Heart left ventricle (tissue), 16 donors: ENCODE measurements at regions not wholly inside any gene's neighbourhood (a gene's known extent, or its start where the extent isn't known, plus 50 kb on each side); places are given as distances from the start of the nearest gene placed in this dataset.

Source experiments
- ATAC-seq, 4 donors: fragments of 200-7000 bp; cut with Tn5 transposase; one replicate each; pipeline ENCODE4 v1.9.1; 2020 to 2022; ENCODE audit warnings: moderate library complexity in 4 of 4, mild to moderate bottlenecking in 3 of 4, moderate number of reproducible peaks in 1 of 4
- DNase-seq, 5 donors: peaks; one replicate each; pipeline ENCODE4 v3.0.0-alpha.2; 2020
- H3K27ac ChIP-seq, 12 donors: fragments of 200-600 bp; sonication (generic) in 4 of 12; one replicate each; pipeline versions ENCODE4 v1.5.0 to v1.8.0; 2016 to 2022; ENCODE audit warnings: mild to moderate bottlenecking in 2 of 12
- H3K27me3 ChIP-seq, 9 donors: fragments of 200-600 bp; sonication (generic) in 2 of 9; one replicate each; pipeline versions ENCODE4 v1.5.1 to v1.8.0; 2016 to 2022; ENCODE audit warnings: mild to moderate bottlenecking in 3 of 9
- H3K36me3 ChIP-seq, 9 donors: fragments of 200-600 bp; sonication (generic) in 2 of 9; one replicate each; pipeline versions ENCODE4 v1.5.0 to v1.8.0; 2018 to 2022; ENCODE audit warnings: mild to moderate bottlenecking in 2 of 9
- H3K4me1 ChIP-seq, 12 donors: fragments of 200-600 bp; sonication (generic) in 4 of 12; one replicate each; pipeline versions ENCODE4 v1.5.0 to v1.8.0; 2016 to 2022; ENCODE audit warnings: mild to moderate bottlenecking in 3 of 12
- H3K4me3 ChIP-seq, 12 donors: fragments of 200-600 bp; sonication (generic) in 4 of 12; one replicate each; pipeline versions ENCODE4 v1.5.0 to v1.8.0; 2017 to 2022; ENCODE audit warnings: mild to moderate bottlenecking in 9 of 12, moderate library complexity in 4 of 12
- H3K9me3 ChIP-seq, 12 donors: fragments of 200-600 bp; sonication (generic) in 4 of 12; one replicate each; pipeline versions ENCODE4 v1.5.0 to v1.8.0; 2016 to 2022; ENCODE audit warnings: mild to moderate bottlenecking in 1 of 12
- CTCF ChIP-seq, 12 donors: fragments of 200-600 bp; sonication (generic) in 4 of 12; IDR thresholded peaks; one replicate each; pipeline versions ENCODE4 v1.5.0 to v1.8.0; 2018 to 2022; ENCODE audit warnings: antibody characterized with exemption in 12 of 12, mild to moderate bottlenecking in 5 of 12
- POLR2A ChIP-seq, 2 donors: fragments of 450-650 bp; IDR thresholded peaks; one replicate each; pipeline ENCODE4 v1.6.1; 2017; ENCODE audit warnings: antibody characterized with exemption in 2 of 2, mild to moderate bottlenecking in 2 of 2, moderate library complexity in 2 of 2
- WGBS, 4 donors: extraction: QIAGEN DNeasy Blood & Tissue Kit in 2 of 4; methylation state at CpG; one replicate each; pipeline versions ENCODE4 v1.1.5 to v1.1.7; 2013 to 2018; 5-methylcytosine and 5-hydroxymethylcytosine counted together
- intact Hi-C, 10 donors: fragments of 100-400 bp; cut with DNase I; formaldehyde crosslinking; loops; one replicate each; pipeline versions ENCODE4 v1.11.1 to v1.14.2; 2022
- donor health status: ischemic (EF 13 %, LVEDD 7.1; RV severe dilation, severe dysfunction).
- donor health status: healthy with polysubstance abuse.
- donor health status: DM: no; HTN: yes; CAD: no.
- donor health status: DM: no; HTN: no; CAD: no.
- donor health status: ischemic (EF 25% LVEDD 6.9; RV normal size, moderate dysfunction).
- donor health status: ischemic (EF 25% LVEDD 5.7; RV mildly dilated, moderate dysfunction).
- donor health status: healthy.
- donor health status: DM: yes; HTN: yes; CAD: no.
- donor health status: ischemic (EF 35%, LVEDD 5.7; RV mildly dilated, moderate dysfunction).
- donor health status: nonischemic (EF 11% LVEDD 7.7; RV severe dilation, severe dysfunction).
- donor health status: DM: yes; HTN: yes; CAD: no.
- donor health status: PGD.
- donor health status: ischemic (EF 29% LVEDD 5.4; RV normal size, mild dysfunction).
- donor health status: nonischemic (EF 23%, LVEDD 6.1; RV moderate dilation, normal function).

- Histone ChIP-seq H3K4me1 (no peaks in the 10 kb centered on the region), H3K27ac (no peak overlapping the region), H3K27me3 (no peaks in the 10 kb centered on the region), H3K4me3 (no peak overlapping the region), H3K9me3 (no peaks in the 10 kb centered on the region), H3K36me3 (no peaks in the 10 kb centered on the region)
- ATAC-seq: no peak
- intact Hi-C loops: no loop called here
- TF ChIP-seq CTCF (IDR thresholded peaks at IDR 0.05): no peak
- no peak for TF ChIP-seq POLR2A (IDR thresholded peaks at IDR 0.05)
- no peak for DNase-seq
These were observed 237.8 kb upstream of the RBMS1 start for GRCh38 chr2:160731415-160731814.

- Histone ChIP-seq H3K27ac (no peak overlapping the region), H3K27me3 (no peaks in the 10 kb centered on the region), H3K4me3 (no peak overlapping the region), H3K9me3 (no peaks in the 10 kb centered on the region), H3K36me3 (no peaks in the 10 kb centered on the region), H3K4me1 (no peaks in the 10 kb centered on the region)
- ATAC-seq (no peak), DNase-seq (no peak)
- intact Hi-C loops: no loop called here
- TF ChIP-seq POLR2A (IDR thresholded peaks at IDR 0.05): no peak
- TF ChIP-seq CTCF (IDR thresholded peaks at IDR 0.05): no peak
These were observed 238.2 kb upstream of the RBMS1 start for GRCh38 chr2:160731856-160732255.

GRCh38 chr2:160735696-160736095 lies 242.1 kb upstream of the RBMS1 start:
- Histone ChIP-seq H3K9me3 (no peaks in the 10 kb centered on the region), H3K4me3 (no peak overlapping the region), H3K4me1 (no peaks in the 10 kb centered on the region), H3K27me3 (no peaks in the 10 kb centered on the region), H3K36me3 (no peaks in the 10 kb centered on the region), H3K27ac (no peak overlapping the region)
- intact Hi-C loops: no loop called here
- ATAC-seq (no peak), DNase-seq (no peak)
- TF ChIP-seq CTCF (IDR thresholded peaks at IDR 0.05) (no peak), POLR2A (IDR thresholded peaks at IDR 0.05) (no peak)

- TF ChIP-seq POLR2A (IDR thresholded peaks at IDR 0.05) (no peak), CTCF (IDR thresholded peaks at IDR 0.05) (no peak)
- DNase-seq (no peak), ATAC-seq (no peak)
- Histone ChIP-seq H3K4me3 (no peak overlapping the region), H3K9me3 (no peaks in the 10 kb centered on the region), H3K27me3 (no peaks in the 10 kb centered on the region), H3K4me1 (no peaks in the 10 kb centered on the region), H3K36me3 (no peaks in the 10 kb centered on the region), H3K27ac (no peak overlapping the region)
- WGBS, 4 donors: 84 to 87% (median 87%) methylated on average over 3 of the region's 3 CpGs
- intact Hi-C loops: no loop called here
These were observed 242.8 kb upstream of the RBMS1 start for GRCh38 chr2:160736148-160737028.
